Panc1 (cell line): ENCODE measurements at regions not wholly inside any gene's neighbourhood (a gene's known extent, or its start where the extent isn't known, plus 50 kb on each side); places are given as distances from the start of the nearest gene placed in this dataset.

Experiments
- ATAC-seq: fragments of 200-7000 bp; cut with Tn5 transposase; 2 replicates; pipeline ENCODE4 v1.9.1; 2020; ENCODE audit warnings: mild to moderate bottlenecking, moderate library complexity
- BruUV-seq: library from RNA; stranded (reverse); fragments of 400-500 nt; replicated peaks from 2 replicates; lab custom pipeline; 2021; lab: Mats Ljungman, UMichigan
- CTCF ChIA-PET: fragments of 300-600 bp; sonication (Branson Sonifier 250); formaldehyde crosslinking; loops from one replicate; lab custom pipeline; 2022; ENCODE audit warnings: antibody characterized with exemption; lab: Charles Lee
- POLR2A ChIA-PET: fragments of 300-600 bp; sonication (Branson Sonifier 250); formaldehyde crosslinking; loops from one replicate; lab custom pipeline; 2022; ENCODE audit warnings: antibody characterized with exemption; lab: Charles Lee
- DNase-seq: peaks from one replicate; pipeline ENCODE4 v3.0.0-alpha.2; 2010; ENCODE audit warnings: low read depth, low spot score
- H3K27ac ChIP-seq: 2 replicates; pipeline ENCODE4 v1.5.1; 2011; ENCODE audit warnings: mild to moderate bottlenecking, low read length, inconsistent platforms
- H3K27me3 ChIP-seq: fragments of 200-500 bp; sonication (Bioruptor generic); 2 replicates; pipeline ENCODE4 v1.6.0; 2014; ENCODE audit warnings: low read length, inconsistent platforms; ENCODE audit not compliant: control insufficient read depth, insufficient read depth
- H3K36me3 ChIP-seq: fragments of 200-500 bp; sonication (Bioruptor generic); 2 replicates; pipeline ENCODE4 v1.5.1; 2014; ENCODE audit warnings: inconsistent platforms, mild to moderate bottlenecking, low read length, moderate library complexity; ENCODE audit not compliant: control insufficient read depth, insufficient read depth
- H3K4me1 ChIP-seq: 2 replicates; pipeline ENCODE4 v1.5.1; 2011; ENCODE audit warnings: inconsistent platforms, mild to moderate bottlenecking, low read length, moderate library complexity; ENCODE audit not compliant: control insufficient read depth, insufficient read depth
- H3K4me3 ChIP-seq, 2 experiments: 2 replicates each; pipeline ENCODE4 v1.5.1; 2011 to 2012; ENCODE audit warnings: low read depth in 2 of 2, low read length in 2 of 2, mild to moderate bottlenecking in 2 of 2, inconsistent platforms in 1 of 2, moderate library complexity in 1 of 2
- H3K9me3 ChIP-seq: fragments of 200-500 bp; sonication (Bioruptor generic); 2 replicates; pipeline ENCODE4 v1.5.1; 2014; ENCODE audit warnings: low read depth, mild to moderate bottlenecking, inconsistent platforms, low read length, moderate library complexity; ENCODE audit not compliant: control insufficient read depth, insufficient read depth
- CTCF ChIP-seq: fragments of 450-650 bp; IDR thresholded peaks from 2 replicates; pipeline ENCODE4 v1.5.1; 2017; ENCODE audit warnings: mild to moderate bottlenecking
- POLR2AphosphoS5 ChIP-seq: IDR thresholded peaks from 2 replicates; pipeline ENCODE4 v1.6.1; 2012; ENCODE audit warnings: mild to moderate bottlenecking, low read depth, low read length, moderate library complexity
- REST ChIP-seq, 2 experiments: IDR thresholded peaks; 2 replicates each; pipeline ENCODE4 v1.6.1; 2011 to 2012; ENCODE audit warnings: low read depth in 2 of 2, control low read depth in 1 of 2, low read length in 1 of 2, mild to moderate bottlenecking in 1 of 2, moderate library complexity in 1 of 2; ENCODE audit not compliant: insufficient read depth in 1 of 2
- SIN3A ChIP-seq: IDR thresholded peaks from 2 replicates; pipeline ENCODE4 v1.6.1; 2012; ENCODE audit warnings: low read depth, mild to moderate bottlenecking, low read length, moderate library complexity, borderline replicate concordance; ENCODE audit not compliant: insufficient read depth
- TCF7L2 ChIP-seq: IDR thresholded peaks from 2 replicates; pipeline ENCODE4 v1.6.1; 2011; ENCODE audit warnings: mild to moderate bottlenecking, low read depth, low read length, inconsistent platforms
- in situ Hi-C: cut with HindIII; loops from 2 replicates; pipeline ENCODE4 v1.10.0; 2016; ENCODE audit warnings: low sequenced_read_pairs, low pct_unique_long_range_greater_than_20kb
- intact Hi-C: fragments of 100-400 bp; cut with micrococcal nuclease; formaldehyde crosslinking; loops from one replicate; pipeline ENCODE4 v1.10.0; 2022; ENCODE audit not compliant: unreplicated experiment

GRCh38 chr7:41821521-41822213 lies 118.8 kb upstream of the INHBA start:
- TF ChIP-seq SIN3A (no peak), TCF7L2 (no peak), REST (IDR thresholded peaks at IDR 0.05; ENCODE audit: insufficient read depth in 1 of 2, low read depth in 2 of 2, low read length in 1 of 2) (no peak), CTCF (no peak), POLR2AphosphoS5 (no peak)
- H3K27ac ChIP-seq: no peak overlapping the region
- H3K9me3 ChIP-seq: no peaks in the 10 kb centered on the region
- no peak overlapping the region for H3K4me3 ChIP-seq
- no peaks in the 10 kb centered on the region for H3K27me3 ChIP-seq
- H3K4me1 ChIP-seq: no peaks in the 10 kb centered on the region
- intact Hi-C loops: no loop called here
- ChIA-PET CTCF (no interaction called here), POLR2A (no interaction called here)
- DNase-seq (no peak), ATAC-seq (no peak)
- no peaks in the 10 kb centered on the region for H3K36me3 ChIP-seq
- BruUV-seq: no TSS peak
- in situ Hi-C loops: no loop called here

- intact Hi-C loops (no loop called here), in situ Hi-C loops (no loop called here)
- ATAC-seq: no peak
- BruUV-seq: no TSS peak
- no peak for DNase-seq
- H3K9me3 ChIP-seq: no peaks in the 10 kb centered on the region
- H3K4me3 ChIP-seq: no peak overlapping the region
- POLR2A ChIA-PET: no interaction called here
- CTCF ChIA-PET: no interaction called here
- no peaks in the 10 kb centered on the region for H3K36me3 ChIP-seq
- no peaks in the 10 kb centered on the region for H3K27me3 ChIP-seq
- no peak for TF ChIP-seq TCF7L2
- TF ChIP-seq REST (IDR thresholded peaks at IDR 0.05; ENCODE audit: insufficient read depth in 1 of 2, low read depth in 2 of 2, low read length in 1 of 2): no peak
- no peak for TF ChIP-seq SIN3A
- no peak for TF ChIP-seq CTCF
- TF ChIP-seq POLR2AphosphoS5: no peak
- no peak overlapping the region for H3K27ac ChIP-seq
- no peaks in the 10 kb centered on the region for H3K4me1 ChIP-seq
These were observed 117.3 kb upstream of the INHBA start for GRCh38 chr7:41820111-41820671.
